ENCODE measurements at regions not wholly inside any gene's neighbourhood (a gene's known extent, or its start where the extent isn't known, plus 50 kb on each side); places are given as distances from the start of the nearest gene placed in this dataset.

- TF ChIP-seq CTCF (IDR thresholded peaks at IDR 0.05; ENCODE audit: borderline replicate concordance, extremely low read depth, low read length, poor library complexity, severe bottlenecking), result no peak
- no peak for TF ChIP-seq EZH2 (IDR thresholded peaks at IDR 0.05; ENCODE audit: borderline replicate concordance, low read depth, low read length, severe bottlenecking)
These were observed 291.2 kb downstream of the SS18 start for GRCh38 chr18:25799231-25799630.
